ENCODE measurements at regions not wholly inside any gene's neighbourhood (a gene's known extent, or its start where the extent isn't known, plus 50 kb on each side); places are given as distances from the start of the nearest gene placed in this dataset.

GRCh38 chr22:27269751-27270543 is 531.6 kb downstream of the MN1 start:
- intact Hi-C loops (cut with DNase I) = no loop called here
- TF ChIP-seq CTCF (IDR thresholded peaks at IDR 0.05) = no peak
- DNase-seq = no peak
- Histone ChIP-seq H3K4me1 (no peaks in the 10 kb centered on the region), H3K27me3 (peaks cover 17% of the 10 kb centered on the region), H3K9me3 (no peaks in the 10 kb centered on the region), H3K36me3 (no peaks in the 10 kb centered on the region), H3K4me3 (no peak overlapping the region), H3K27ac (no peak overlapping the region)
- no peak for ATAC-seq

- intact Hi-C loops (cut with DNase I) = no loop called here
- ATAC-seq (no peak), DNase-seq (no peak)
Observed at GRCh38 chr22:27270818-27271510, 530.6 kb downstream of the MN1 start.

GRCh38 chr22:27273436-27273835 is 528.1 kb downstream of the MN1 start:
- Histone ChIP-seq H3K9me3 (no peaks in the 10 kb centered on the region), H3K4me3 (no peak overlapping the region), H3K27me3 (peaks cover 22% of the 10 kb centered on the region), H3K4me1 (no peaks in the 10 kb centered on the region), H3K27ac (no peak overlapping the region), H3K36me3 (no peaks in the 10 kb centered on the region)
- DNase-seq = no peak
- ATAC-seq = no peak
- no peak for TF ChIP-seq CTCF (IDR thresholded peaks at IDR 0.05)
- intact Hi-C loops (cut with DNase I) = no loop called here

More at GRCh38 chr22:27270818-27271510, 530.6 kb downstream of the MN1 start:
- no peaks in the 10 kb centered on the region for H3K4me1 ChIP-seq
- H3K27me3 ChIP-seq = peaks cover 22% of the 10 kb centered on the region
- H3K4me3 ChIP-seq = no peak overlapping the region
- no peak for TF ChIP-seq CTCF (IDR thresholded peaks at IDR 0.05)
- no peaks in the 10 kb centered on the region for H3K9me3 ChIP-seq
- no peaks in the 10 kb centered on the region for H3K36me3 ChIP-seq
- H3K27ac ChIP-seq = no peak overlapping the region

- ATAC-seq = no peak
- no peaks in the 10 kb centered on the region for H3K4me1 ChIP-seq
- H3K9me3 ChIP-seq = no peaks in the 10 kb centered on the region
- no peak for TF ChIP-seq CTCF (IDR thresholded peaks at IDR 0.05)
- intact Hi-C loops (cut with DNase I) = no loop called here
- no peaks in the 10 kb centered on the region for H3K36me3 ChIP-seq
- H3K27ac ChIP-seq = no peak overlapping the region
- DNase-seq = no peak
- peaks cover 22% of the 10 kb centered on the region for H3K27me3 ChIP-seq
- no peak overlapping the region for H3K4me3 ChIP-seq
Observed at GRCh38 chr22:27273853-27274252, 527.7 kb downstream of the MN1 start.

GRCh38 chr22:27274770-27275449 is 526.6 kb downstream of the MN1 start:
- no peak for DNase-seq
- Histone ChIP-seq H3K36me3 (no peaks in the 10 kb centered on the region), H3K4me1 (no peaks in the 10 kb centered on the region), H3K9me3 (no peaks in the 10 kb centered on the region), H3K27me3 (peaks cover 19% of the 10 kb centered on the region), H3K27ac (no peak overlapping the region), H3K4me3 (no peak overlapping the region)
- intact Hi-C loops (cut with DNase I) = no loop called here
- ATAC-seq = no peak
- TF ChIP-seq CTCF (IDR thresholded peaks at IDR 0.05) = no peak
